LNCaP clone FGC (cell line): ENCODE measurements at regions not wholly inside any gene's neighbourhood (a gene's known extent, or its start where the extent isn't known, plus 50 kb on each side); places are given as distances from the start of the nearest gene placed in this dataset.
A peak's percentile ranks its signal among the peaks of the same experiment; 100 is the strongest.

Experiments
- DNase-seq: peaks from one replicate; pipeline ENCODE4 v3.0.0-alpha.2; 2011; ENCODE audit warnings: low read depth
- H3K4me3 ChIP-seq: 2 replicates; pipeline ENCODE4 v1.5.1; 2011; ENCODE audit warnings: mild to moderate bottlenecking, low read depth, low read length, control low read depth
- CTCF ChIP-seq: IDR thresholded peaks from 2 replicates; pipeline ENCODE4 v1.5.1; 2012; ENCODE audit warnings: mild to moderate bottlenecking; ENCODE audit not compliant: control insufficient read depth, insufficient read depth; ENCODE audit errors: extremely low read depth

- no peak for DNase-seq
- no peak for TF ChIP-seq CTCF
- H3K4me3 ChIP-seq: no peak overlapping the region
Measured at GRCh38 chr5:73369278-73369677, 79.3 kb downstream of the FOXD1 start.

- no peak for TF ChIP-seq CTCF
- DNase-seq: no peak
- no peak overlapping the region for H3K4me3 ChIP-seq
Measured at GRCh38 chr5:73367650-73368049, 80.9 kb downstream of the FOXD1 start.

GRCh38 chr5:73365990-73366667, 82.4 kb downstream of the FOXD1 start:
- 0 out of 2 replicates have a peak, but pooled peaks have one; percentile 0 for TF ChIP-seq CTCF
- DNase-seq: no peak
- H3K4me3 ChIP-seq: no peak overlapping the region

- H3K4me3 ChIP-seq: no peak overlapping the region
- TF ChIP-seq CTCF: no peak
- DNase-seq: peak; percentile 41
Measured at GRCh38 chr5:73365301-73365853, 83.2 kb downstream of the FOXD1 start.

GRCh38 chr5:73363911-73364730, 84.5 kb downstream of the FOXD1 start:
- no peak for DNase-seq
- H3K4me3 ChIP-seq: no peak overlapping the region
- no peak for TF ChIP-seq CTCF

GRCh38 chr5:73359395-73359794, 89.2 kb downstream of the FOXD1 start:
- DNase-seq: no peak
- TF ChIP-seq CTCF: no peak
- no peak overlapping the region for H3K4me3 ChIP-seq
